ENCODE measurements at regions not wholly inside any gene's neighbourhood (a gene's known extent, or its start where the extent isn't known, plus 50 kb on each side); places are given as distances from the start of the nearest gene placed in this dataset.

DNA sequence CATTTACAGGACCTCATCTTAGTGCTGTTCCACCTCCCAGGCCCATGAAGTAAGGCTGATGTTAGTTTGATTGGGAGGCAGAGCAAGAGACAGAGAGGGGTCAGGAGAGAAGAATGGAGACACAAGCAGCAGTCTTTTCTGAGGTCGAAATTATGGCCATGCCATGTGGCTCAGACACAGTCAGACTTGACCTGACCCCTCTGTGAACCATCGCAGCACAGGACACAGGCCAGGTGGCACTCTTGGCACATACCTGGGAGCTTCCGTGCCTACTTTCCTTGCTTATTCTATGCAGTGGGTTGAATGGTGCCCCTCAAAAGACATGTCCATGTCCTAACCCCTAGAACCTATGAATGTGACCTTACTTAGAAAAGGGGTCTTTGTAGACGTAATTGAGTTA is 254.9 kb downstream of the MAFB start:
- no peak for DNase-seq
- Histone ChIP-seq H3K36me3 (replicated peaks) (no peaks in the 10 kb centered on the region), H3K27ac (no peak overlapping the region), H3K4me3 (ENCODE audit: low read depth, low read length) (no peak overlapping the region), H3K27me3 (replicated peaks) (no peaks in the 10 kb centered on the region)
- TF ChIP-seq, protein P1, sequence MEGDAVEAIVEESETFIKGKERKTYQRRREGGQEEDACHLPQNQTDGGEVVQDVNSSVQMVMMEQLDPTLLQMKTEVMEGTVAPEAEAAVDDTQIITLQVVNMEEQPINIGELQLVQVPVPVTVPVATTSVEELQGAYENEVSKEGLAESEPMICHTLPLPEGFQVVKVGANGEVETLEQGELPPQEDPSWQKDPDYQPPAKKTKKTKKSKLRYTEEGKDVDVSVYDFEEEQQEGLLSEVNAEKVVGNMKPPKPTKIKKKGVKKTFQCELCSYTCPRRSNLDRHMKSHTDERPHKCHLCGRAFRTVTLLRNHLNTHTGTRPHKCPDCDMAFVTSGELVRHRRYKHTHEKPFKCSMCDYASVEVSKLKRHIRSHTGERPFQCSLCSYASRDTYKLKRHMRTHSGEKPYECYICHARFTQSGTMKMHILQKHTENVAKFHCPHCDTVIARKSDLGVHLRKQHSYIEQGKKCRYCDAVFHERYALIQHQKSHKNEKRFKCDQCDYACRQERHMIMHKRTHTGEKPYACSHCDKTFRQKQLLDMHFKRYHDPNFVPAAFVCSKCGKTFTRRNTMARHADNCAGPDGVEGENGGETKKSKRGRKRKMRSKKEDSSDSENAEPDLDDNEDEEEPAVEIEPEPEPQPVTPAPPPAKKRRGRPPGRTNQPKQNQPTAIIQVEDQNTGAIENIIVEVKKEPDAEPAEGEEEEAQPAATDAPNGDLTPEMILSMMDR (IDR thresholded peaks at IDR 0.05; ENCODE audit: low read depth, low read length, missing control alignments), result no peak
- in situ Hi-C loops (cut with HindIII; ENCODE audit: low pct_ligation_motif_present, low sequenced_read_pairs), result no loop called here

GRCh38 chr20:40433341-40433861 is 255.6 kb downstream of the MAFB start:
- H3K36me3 ChIP-seq (replicated peaks), result no peaks in the 10 kb centered on the region
- H3K4me3 ChIP-seq (ENCODE audit: low read depth, low read length), result no peak overlapping the region
- TF ChIP-seq, protein P1 (IDR thresholded peaks at IDR 0.05; ENCODE audit: low read depth, low read length, missing control alignments), result no peak
- DNase-seq, result no peak
- in situ Hi-C loops (cut with HindIII; ENCODE audit: low pct_ligation_motif_present, low sequenced_read_pairs), result no loop called here
- no peak overlapping the region for H3K27ac ChIP-seq
- H3K27me3 ChIP-seq (replicated peaks), result no peaks in the 10 kb centered on the region

- no peak for DNase-seq
- H3K36me3 ChIP-seq (replicated peaks), result no peaks in the 10 kb centered on the region
- in situ Hi-C loops (cut with HindIII; ENCODE audit: low pct_ligation_motif_present, low sequenced_read_pairs), result no loop called here
- H3K27me3 ChIP-seq (replicated peaks), result no peaks in the 10 kb centered on the region
- H3K27ac ChIP-seq, result no peak overlapping the region
- TF ChIP-seq, protein P1 (IDR thresholded peaks at IDR 0.05; ENCODE audit: low read depth, low read length, missing control alignments), result no peak
- no peak overlapping the region for H3K4me3 ChIP-seq (ENCODE audit: low read depth, low read length)
Measured at GRCh38 chr20:40431611-40432010, 257.4 kb downstream of the MAFB start.

DNA sequence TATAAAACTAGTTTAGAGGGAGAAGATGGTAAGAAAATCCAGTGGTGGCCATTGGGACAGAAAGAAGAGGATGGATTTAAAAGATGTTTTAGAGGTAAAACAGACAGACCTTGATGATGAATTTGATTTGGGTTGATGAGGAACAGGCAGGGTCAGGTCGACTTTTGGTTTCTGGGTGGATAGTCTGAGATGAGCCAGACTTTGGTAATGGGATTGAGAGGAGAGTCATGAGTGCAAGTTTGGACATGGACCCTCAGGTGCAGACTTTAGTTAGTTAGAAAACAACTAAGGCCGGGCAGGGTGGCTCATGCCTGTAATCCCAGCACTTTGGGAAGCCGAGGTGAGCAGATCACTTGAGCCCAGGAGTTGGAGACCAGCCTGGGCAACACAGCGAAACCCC is 257.9 kb downstream of the MAFB start:
- no peak for DNase-seq
- in situ Hi-C loops (cut with HindIII; ENCODE audit: low pct_ligation_motif_present, low sequenced_read_pairs), result no loop called here
- TF ChIP-seq, protein P1 (IDR thresholded peaks at IDR 0.05; ENCODE audit: low read depth, low read length, missing control alignments), result no peak

GRCh38 chr20:40427026-40427425 is 262.0 kb downstream of the MAFB start:
- in situ Hi-C loops (cut with HindIII; ENCODE audit: low pct_ligation_motif_present, low sequenced_read_pairs), result no loop called here
- DNase-seq, result no peak
- H3K27ac ChIP-seq, result no peak overlapping the region
- H3K27me3 ChIP-seq (replicated peaks), result no peaks in the 10 kb centered on the region
- TF ChIP-seq, protein P1 (IDR thresholded peaks at IDR 0.05; ENCODE audit: low read depth, low read length, missing control alignments), result no peak
- no peak overlapping the region for H3K4me3 ChIP-seq (ENCODE audit: low read depth, low read length)
- H3K36me3 ChIP-seq (replicated peaks), result no peaks in the 10 kb centered on the region

More for the DNA sequence above, 257.9 kb downstream of the MAFB start:
- H3K27ac ChIP-seq, result no peak overlapping the region
- H3K36me3 ChIP-seq (replicated peaks), result no peaks in the 10 kb centered on the region
- H3K27me3 ChIP-seq (replicated peaks), result no peaks in the 10 kb centered on the region
- H3K4me3 ChIP-seq (ENCODE audit: low read depth, low read length), result no peak overlapping the region

- H3K27ac ChIP-seq, result no peak overlapping the region
- in situ Hi-C loops (cut with HindIII; ENCODE audit: low pct_ligation_motif_present, low sequenced_read_pairs), result no loop called here
- no peak for DNase-seq
- no peaks in the 10 kb centered on the region for H3K27me3 ChIP-seq (replicated peaks)
- no peaks in the 10 kb centered on the region for H3K36me3 ChIP-seq (replicated peaks)
- no peak overlapping the region for H3K4me3 ChIP-seq (ENCODE audit: low read depth, low read length)
- TF ChIP-seq, protein P1 (IDR thresholded peaks at IDR 0.05; ENCODE audit: low read depth, low read length, missing control alignments), result no peak
Measured at GRCh38 chr20:40424695-40425094, 264.3 kb downstream of the MAFB start.
